ENCODE measurements at regions not wholly inside any gene's neighbourhood (a gene's known extent, or its start where the extent isn't known, plus 50 kb on each side); places are given as distances from the start of the nearest gene placed in this dataset.

GRCh38 chr10:21308018-21308417 is 217.5 kb downstream of the SKIDA1 start:
- H3K27me3 ChIP-seq (ENCODE audit: insufficient read depth, low read length, poor library complexity) = no peaks in the 10 kb centered on the region
- TF ChIP-seq EZH2 (IDR thresholded peaks at IDR 0.05; ENCODE audit: borderline replicate concordance, low read depth, low read length, severe bottlenecking) = no peak
- DNase-seq (no peak), ATAC-seq (ENCODE audit: insufficient read depth, low read depth) (no peak)
- no peak overlapping the region for H3K9ac ChIP-seq (ENCODE audit: low read depth, low read length)
- H2AFZ ChIP-seq (ENCODE audit: low read depth, low read length) = no peak overlapping the region
- no peaks in the 10 kb centered on the region for H4K20me1 ChIP-seq (ENCODE audit: insufficient read depth, low read length)
- H3K27ac ChIP-seq (ENCODE audit: low read length) = no peak overlapping the region
- no peak overlapping the region for H3K4me3 ChIP-seq (ENCODE audit: low read depth in 1 of 2, low read length in 2 of 2)
- H3K4me1 ChIP-seq (ENCODE audit: insufficient read depth, low read length) = no peaks in the 10 kb centered on the region
- no peak overlapping the region for H3K4me2 ChIP-seq (ENCODE audit: insufficient read depth, low read length)
- no peaks in the 10 kb centered on the region for H3K79me2 ChIP-seq (ENCODE audit: insufficient read depth, low read length)
- no peaks in the 10 kb centered on the region for H3K36me3 ChIP-seq (ENCODE audit: insufficient read depth, low read length)
- H3K9me3 ChIP-seq (ENCODE audit: insufficient read depth, low read length, severe bottlenecking) = no peaks in the 10 kb centered on the region

GRCh38 chr10:21304608-21305007 is 220.9 kb downstream of the SKIDA1 start:
- Histone ChIP-seq H4K20me1 (ENCODE audit: insufficient read depth, low read length) (no peaks in the 10 kb centered on the region), H3K4me3 (ENCODE audit: low read depth in 1 of 2, low read length in 2 of 2) (no peak overlapping the region), H3K79me2 (ENCODE audit: insufficient read depth, low read length) (no peaks in the 10 kb centered on the region), H3K36me3 (ENCODE audit: insufficient read depth, low read length) (no peaks in the 10 kb centered on the region), H3K9ac (ENCODE audit: low read depth, low read length) (no peak overlapping the region), H3K4me1 (ENCODE audit: insufficient read depth, low read length) (no peaks in the 10 kb centered on the region), H3K9me3 (ENCODE audit: insufficient read depth, low read length, severe bottlenecking) (no peaks in the 10 kb centered on the region), H2AFZ (ENCODE audit: low read depth, low read length) (no peak overlapping the region), H3K27me3 (ENCODE audit: insufficient read depth, low read length, poor library complexity) (no peaks in the 10 kb centered on the region), H3K4me2 (ENCODE audit: insufficient read depth, low read length) (no peak overlapping the region), H3K27ac (ENCODE audit: low read length) (no peak overlapping the region)
- DNase-seq = no peak
- no peak for ATAC-seq (ENCODE audit: insufficient read depth, low read depth)
- TF ChIP-seq, protein P1, sequence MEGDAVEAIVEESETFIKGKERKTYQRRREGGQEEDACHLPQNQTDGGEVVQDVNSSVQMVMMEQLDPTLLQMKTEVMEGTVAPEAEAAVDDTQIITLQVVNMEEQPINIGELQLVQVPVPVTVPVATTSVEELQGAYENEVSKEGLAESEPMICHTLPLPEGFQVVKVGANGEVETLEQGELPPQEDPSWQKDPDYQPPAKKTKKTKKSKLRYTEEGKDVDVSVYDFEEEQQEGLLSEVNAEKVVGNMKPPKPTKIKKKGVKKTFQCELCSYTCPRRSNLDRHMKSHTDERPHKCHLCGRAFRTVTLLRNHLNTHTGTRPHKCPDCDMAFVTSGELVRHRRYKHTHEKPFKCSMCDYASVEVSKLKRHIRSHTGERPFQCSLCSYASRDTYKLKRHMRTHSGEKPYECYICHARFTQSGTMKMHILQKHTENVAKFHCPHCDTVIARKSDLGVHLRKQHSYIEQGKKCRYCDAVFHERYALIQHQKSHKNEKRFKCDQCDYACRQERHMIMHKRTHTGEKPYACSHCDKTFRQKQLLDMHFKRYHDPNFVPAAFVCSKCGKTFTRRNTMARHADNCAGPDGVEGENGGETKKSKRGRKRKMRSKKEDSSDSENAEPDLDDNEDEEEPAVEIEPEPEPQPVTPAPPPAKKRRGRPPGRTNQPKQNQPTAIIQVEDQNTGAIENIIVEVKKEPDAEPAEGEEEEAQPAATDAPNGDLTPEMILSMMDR (IDR thresholded peaks at IDR 0.05; ENCODE audit: borderline replicate concordance, extremely low read depth, low read length, poor library complexity, severe bottlenecking) = no peak
- no peak for TF ChIP-seq EZH2 (IDR thresholded peaks at IDR 0.05; ENCODE audit: borderline replicate concordance, low read depth, low read length, severe bottlenecking)

DNA sequence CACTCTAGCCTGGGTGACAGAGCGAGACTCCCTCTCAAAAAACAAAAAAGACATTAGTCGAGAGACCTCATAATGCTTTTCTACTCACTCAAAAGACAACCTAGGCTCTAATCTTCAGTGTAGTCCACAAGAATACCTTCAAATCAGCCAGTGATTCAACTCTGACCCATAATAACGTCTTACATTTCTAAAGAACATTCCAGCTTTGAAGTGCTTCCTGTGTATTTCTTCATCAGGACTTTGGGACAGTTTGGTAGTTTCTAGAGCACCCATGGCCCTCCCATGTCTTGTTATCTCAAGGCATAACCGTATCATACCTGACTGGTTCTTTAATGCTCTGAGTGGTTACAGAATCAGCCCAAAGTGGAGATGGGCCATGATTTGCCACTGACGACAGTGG is 221.3 kb downstream of the SKIDA1 start:
- ATAC-seq (ENCODE audit: insufficient read depth, low read depth) = no peak
- TF ChIP-seq EZH2 (IDR thresholded peaks at IDR 0.05; ENCODE audit: borderline replicate concordance, low read depth, low read length, severe bottlenecking) = no peak
- TF ChIP-seq, protein P1 (IDR thresholded peaks at IDR 0.05; ENCODE audit: borderline replicate concordance, extremely low read depth, low read length, poor library complexity, severe bottlenecking) = no peak
- no peak overlapping the region for H3K27ac ChIP-seq (ENCODE audit: low read length)

DNA sequence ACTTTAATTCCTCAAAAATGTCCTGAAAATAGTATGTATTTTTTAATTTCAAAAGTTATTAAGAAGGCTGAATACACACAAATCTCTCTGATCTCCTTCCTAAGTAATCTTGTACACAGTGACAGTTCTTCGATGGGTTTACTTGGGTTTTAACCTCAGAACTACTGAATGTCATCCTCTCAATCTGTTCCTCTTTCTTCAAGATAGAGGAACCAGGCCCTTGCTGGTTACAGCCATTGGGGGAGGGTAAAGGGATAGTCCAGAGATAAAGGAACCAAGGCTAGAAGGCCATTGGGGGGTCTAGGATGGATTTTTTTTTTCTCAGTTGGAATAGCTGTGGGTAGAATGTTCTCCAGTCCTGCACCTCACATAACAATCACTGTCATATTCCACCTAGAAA is 224.9 kb downstream of the SKIDA1 start:
- no peak for TF ChIP-seq EZH2 (IDR thresholded peaks at IDR 0.05; ENCODE audit: borderline replicate concordance, low read depth, low read length, severe bottlenecking)
- TF ChIP-seq, protein P1 (IDR thresholded peaks at IDR 0.05; ENCODE audit: borderline replicate concordance, extremely low read depth, low read length, poor library complexity, severe bottlenecking) = no peak
- H2AFZ ChIP-seq (ENCODE audit: low read depth, low read length) = no peak overlapping the region
- H3K4me1 ChIP-seq (ENCODE audit: insufficient read depth, low read length) = no peaks in the 10 kb centered on the region
- no peak overlapping the region for H3K4me2 ChIP-seq (ENCODE audit: insufficient read depth, low read length)
- no peaks in the 10 kb centered on the region for H3K27me3 ChIP-seq (ENCODE audit: insufficient read depth, low read length, poor library complexity)
- ATAC-seq (ENCODE audit: insufficient read depth, low read depth) = no peak
- no peak overlapping the region for H3K4me3 ChIP-seq (ENCODE audit: low read depth in 1 of 2, low read length in 2 of 2)
- no peak overlapping the region for H3K9ac ChIP-seq (ENCODE audit: low read depth, low read length)
- H3K36me3 ChIP-seq (ENCODE audit: insufficient read depth, low read length) = no peaks in the 10 kb centered on the region
- H3K79me2 ChIP-seq (ENCODE audit: insufficient read depth, low read length) = no peaks in the 10 kb centered on the region
- no peak for DNase-seq
- H3K9me3 ChIP-seq (ENCODE audit: insufficient read depth, low read length, severe bottlenecking) = no peaks in the 10 kb centered on the region
- no peak overlapping the region for H3K27ac ChIP-seq (ENCODE audit: low read length)
- no peaks in the 10 kb centered on the region for H4K20me1 ChIP-seq (ENCODE audit: insufficient read depth, low read length)

More for the DNA sequence above, 221.3 kb downstream of the SKIDA1 start:
- no peaks in the 10 kb centered on the region for H3K9me3 ChIP-seq (ENCODE audit: insufficient read depth, low read length, severe bottlenecking)
- DNase-seq = no peak
- no peaks in the 10 kb centered on the region for H4K20me1 ChIP-seq (ENCODE audit: insufficient read depth, low read length)
- no peaks in the 10 kb centered on the region for H3K4me1 ChIP-seq (ENCODE audit: insufficient read depth, low read length)
- no peaks in the 10 kb centered on the region for H3K27me3 ChIP-seq (ENCODE audit: insufficient read depth, low read length, poor library complexity)
- no peaks in the 10 kb centered on the region for H3K79me2 ChIP-seq (ENCODE audit: insufficient read depth, low read length)
- no peak overlapping the region for H2AFZ ChIP-seq (ENCODE audit: low read depth, low read length)
- no peak overlapping the region for H3K4me3 ChIP-seq (ENCODE audit: low read depth in 1 of 2, low read length in 2 of 2)
- no peak overlapping the region for H3K4me2 ChIP-seq (ENCODE audit: insufficient read depth, low read length)
- no peak overlapping the region for H3K9ac ChIP-seq (ENCODE audit: low read depth, low read length)
- H3K36me3 ChIP-seq (ENCODE audit: insufficient read depth, low read length) = no peaks in the 10 kb centered on the region

All from DND-41 (cell line).